A673 (cell line): ENCODE measurements at regions not wholly inside any gene's neighbourhood (a gene's known extent, or its start where the extent isn't known, plus 50 kb on each side); places are given as distances from the start of the nearest gene placed in this dataset.

Source experiments
- BruUV-seq: library from RNA; stranded (reverse); fragments of 400-500 nt; replicated peaks from 2 replicates; lab custom pipeline; 2021; lab: Mats Ljungman, UMichigan
- CTCF ChIA-PET: fragments of 300-600 bp; sonication (Branson Sonifier 250); formaldehyde crosslinking; loops from one replicate; lab custom pipeline; 2022; ENCODE audit warnings: antibody characterized with exemption; lab: Charles Lee
- POLR2A ChIA-PET: fragments of 300-600 bp; sonication (Branson Sonifier 250); formaldehyde crosslinking; loops from one replicate; lab custom pipeline; 2022; ENCODE audit warnings: antibody characterized with exemption; ENCODE audit not compliant: low non-redundant PET; lab: Charles Lee
- DNase-seq: peaks from one replicate; pipeline ENCODE4 v3.0.0-alpha.2; 2015; ENCODE audit warnings: low spot score
- H3K27ac ChIP-seq: fragments of 200-600 bp; sonication (generic); 2 replicates; pipeline ENCODE4 v1.5.1; 2016; ENCODE audit warnings: mixed run types, low read depth, mild to moderate bottlenecking, mixed read lengths, antibody characterized with exemption, low read length; ENCODE audit not compliant: poor library complexity, severe bottlenecking
- H3K27me3 ChIP-seq: fragments of 200-600 bp; sonication (generic); replicated peaks from 2 replicates; pipeline ENCODE4 v1.6.1; 2017; ENCODE audit warnings: mixed run types, low read depth, mild to moderate bottlenecking, mixed read lengths, antibody characterized with exemption, low read length; ENCODE audit not compliant: insufficient read depth, poor library complexity
- H3K36me3 ChIP-seq: fragments of 200-600 bp; sonication (generic); 2 replicates; pipeline ENCODE4 v1.6.1; 2016; ENCODE audit warnings: mixed run types, mild to moderate bottlenecking, mixed read lengths, antibody characterized with exemption, low read length; ENCODE audit not compliant: insufficient read depth, poor library complexity, severe bottlenecking
- H3K4me1 ChIP-seq: fragments of 200-600 bp; sonication (generic); 2 replicates; pipeline ENCODE4 v1.6.1; 2017; ENCODE audit warnings: mixed run types, mild to moderate bottlenecking, mixed read lengths, antibody characterized with exemption, low read length; ENCODE audit not compliant: insufficient read depth, poor library complexity, severe bottlenecking
- H3K4me3 ChIP-seq: fragments of 200-600 bp; sonication (generic); 2 replicates; pipeline ENCODE4 v1.5.1; 2016; ENCODE audit warnings: low read depth, mixed run types, mild to moderate bottlenecking, mixed read lengths, low read length; ENCODE audit not compliant: poor library complexity, severe bottlenecking
- H3K9me3 ChIP-seq: fragments of 200-600 bp; sonication (generic); 2 replicates; pipeline ENCODE4 v1.6.1; 2016; ENCODE audit warnings: mixed run types, low read depth, mild to moderate bottlenecking, mixed read lengths, antibody characterized with exemption, low read length; ENCODE audit not compliant: poor library complexity, severe bottlenecking
- CTCF ChIP-seq: fragments of 300-800, 200-600 bp; sonication (generic); conservative IDR thresholded peaks from 2 replicates; pipeline ENCODE4 v1.5.1; 2017; ENCODE audit warnings: low read depth, mild to moderate bottlenecking, antibody characterized with exemption, low read length, moderate library complexity, mixed read lengths
- EZH2 ChIP-seq: fragments of 200-600 bp; sonication (generic); IDR thresholded peaks from 2 replicates; pipeline ENCODE4 v1.6.1; 2017; ENCODE audit warnings: borderline replicate concordance, low read depth, mild to moderate bottlenecking, mixed read lengths, antibody characterized with exemption, low read length; ENCODE audit not compliant: poor library complexity, severe bottlenecking
- intact Hi-C: fragments of 100-400 bp; cut with micrococcal nuclease; formaldehyde crosslinking; loops from one replicate; pipeline ENCODE4 v1.10.0; 2022; ENCODE audit not compliant: unreplicated experiment

GRCh38 chr20:11766961-11767360 lies 150.7 kb upstream of the BTBD3 start:
- H3K27me3 ChIP-seq, result no peaks in the 10 kb centered on the region
- intact Hi-C loops, result no loop called here
- no peaks in the 10 kb centered on the region for H3K9me3 ChIP-seq
- DNase-seq, result no peak
- H3K4me1 ChIP-seq, result no peaks in the 10 kb centered on the region
- ChIA-PET POLR2A (no interaction called here), CTCF (no interaction called here)
- no peak for TF ChIP-seq EZH2
- TF ChIP-seq CTCF, result no peak
- H3K36me3 ChIP-seq, result no peaks in the 10 kb centered on the region
- no peak overlapping the region for H3K27ac ChIP-seq
- no peak overlapping the region for H3K4me3 ChIP-seq
- BruUV-seq, result no TSS peak

- Histone ChIP-seq H3K4me1 (no peaks in the 10 kb centered on the region), H3K27ac (no peak overlapping the region), H3K4me3 (no peak overlapping the region), H3K27me3 (no peaks in the 10 kb centered on the region), H3K9me3 (no peaks in the 10 kb centered on the region), H3K36me3 (no peaks in the 10 kb centered on the region)
- no TSS peak for BruUV-seq
- POLR2A ChIA-PET, result no interaction called here
- no peak for DNase-seq
- CTCF ChIA-PET, result no interaction called here
- intact Hi-C loops, result no loop called here
- TF ChIP-seq CTCF, result no peak
- no peak for TF ChIP-seq EZH2
Observed at GRCh38 chr20:11769825-11770224, 147.9 kb upstream of the BTBD3 start.

DNA sequence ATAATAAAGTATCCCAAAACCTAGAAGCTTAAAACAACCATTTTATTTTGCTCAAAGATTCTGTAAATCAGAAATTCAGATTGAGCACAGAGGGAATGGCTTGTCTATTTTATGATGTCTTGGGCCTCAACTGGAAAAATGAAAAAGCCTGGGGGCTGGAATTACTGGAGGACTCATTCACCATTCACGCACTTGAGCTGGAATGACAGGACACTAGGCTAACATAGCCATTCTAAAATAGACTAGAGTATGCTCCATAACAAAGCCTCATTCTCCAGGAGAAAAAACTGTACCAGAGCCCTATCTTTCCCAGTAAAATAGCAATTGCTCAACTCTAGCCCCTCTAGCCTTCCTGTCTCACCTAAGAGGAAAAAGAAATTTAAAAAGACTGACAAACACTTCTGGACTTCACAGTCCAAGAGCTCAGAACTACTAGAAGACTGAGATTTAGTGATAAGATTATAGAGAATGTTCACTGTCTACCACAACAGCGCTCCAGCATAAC lies 145.4 kb upstream of the BTBD3 start:
- CTCF ChIA-PET, result no interaction called here
- no TSS peak for BruUV-seq

More for the DNA sequence above, 145.4 kb upstream of the BTBD3 start:
- Histone ChIP-seq H3K4me3 (no peak overlapping the region), H3K27ac (no peak overlapping the region), H3K9me3 (no peaks in the 10 kb centered on the region), H3K27me3 (no peaks in the 10 kb centered on the region), H3K4me1 (no peaks in the 10 kb centered on the region), H3K36me3 (no peaks in the 10 kb centered on the region)
- no peak for DNase-seq
- POLR2A ChIA-PET, result no interaction called here
- TF ChIP-seq CTCF (no peak), EZH2 (no peak)
- intact Hi-C loops, result no loop called here
